GM21576 (cell line): ENCODE measurements at regions not wholly inside any gene's neighbourhood (a gene's known extent, or its start where the extent isn't known, plus 50 kb on each side); places are given as distances from the start of the nearest gene placed in this dataset.
"Not testable (repeated sequence)": the region's sequence is repeated elsewhere in the genome, so short reads cannot be mapped to it uniquely, and the experiment has no call there.

Source experiments
- ATAC-seq: cut with Tn5 transposase; IDR thresholded peaks from one replicate; pipeline ENCODE4 v1.9.1; 2021; ENCODE audit warnings: mild to moderate bottlenecking, moderate library complexity; ENCODE audit not compliant: unreplicated experiment

GRCh38 chr5:124055751-124056150, 543.8 kb downstream of the CSNK1G3 start:
- no peak for ATAC-seq

- ATAC-seq = peak; percentile 42
Measured at GRCh38 chr5:124054564-124054963, 542.6 kb downstream of the CSNK1G3 start.

GRCh38 chr5:124053340-124053739, 541.4 kb downstream of the CSNK1G3 start:
- ATAC-seq = no peak

DNA sequence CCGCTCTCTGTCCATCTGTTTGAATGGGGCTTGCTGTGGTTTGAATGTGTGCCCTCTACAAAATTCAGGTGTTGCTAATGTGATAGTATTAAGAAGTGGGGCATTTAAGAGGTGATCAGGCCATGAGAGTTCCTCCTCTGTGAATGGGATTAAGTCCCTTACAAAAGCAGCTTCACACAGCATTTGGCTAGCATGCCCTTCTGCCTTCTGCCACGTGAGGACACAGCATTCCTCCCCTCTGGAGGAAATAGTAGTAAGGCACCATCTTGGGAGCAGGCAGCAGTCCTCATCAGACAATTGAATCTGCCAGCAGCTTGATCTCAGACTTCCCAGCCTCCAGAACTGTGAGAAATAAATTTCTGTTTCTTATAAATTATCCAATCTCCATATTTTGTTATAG, 540.2 kb downstream of the CSNK1G3 start:
- no peak for ATAC-seq

DNA sequence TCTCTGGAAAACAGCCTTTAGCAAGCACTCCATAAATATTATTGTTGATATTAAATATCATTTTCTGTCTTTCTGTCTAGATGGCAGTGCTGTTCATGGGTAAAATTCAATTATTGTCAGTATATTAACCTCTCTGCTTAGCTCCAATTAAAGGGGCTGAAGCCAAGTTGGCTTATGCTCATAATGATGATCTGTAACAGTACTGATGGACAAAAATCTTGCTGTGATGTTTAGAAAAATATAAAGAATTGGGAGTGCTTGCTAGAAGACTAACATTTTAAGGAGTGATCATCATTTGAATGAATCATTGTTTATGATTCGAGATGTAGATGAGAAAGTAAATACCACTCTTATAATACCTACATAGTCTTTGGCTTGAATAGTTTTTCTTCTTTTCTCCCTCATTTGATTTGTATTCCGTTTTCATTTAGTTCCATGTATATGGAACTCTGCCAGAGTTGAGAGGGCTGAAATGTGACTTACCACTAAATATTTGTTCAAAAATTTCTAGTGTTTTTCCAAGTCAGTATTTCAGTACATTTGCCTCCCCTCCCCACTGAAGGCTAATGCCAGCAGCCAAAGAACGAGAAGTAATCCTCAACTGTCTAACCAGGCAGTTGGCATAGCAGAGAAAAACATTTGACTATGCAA, 538.3 kb downstream of the CSNK1G3 start:
- no peak for ATAC-seq

DNA sequence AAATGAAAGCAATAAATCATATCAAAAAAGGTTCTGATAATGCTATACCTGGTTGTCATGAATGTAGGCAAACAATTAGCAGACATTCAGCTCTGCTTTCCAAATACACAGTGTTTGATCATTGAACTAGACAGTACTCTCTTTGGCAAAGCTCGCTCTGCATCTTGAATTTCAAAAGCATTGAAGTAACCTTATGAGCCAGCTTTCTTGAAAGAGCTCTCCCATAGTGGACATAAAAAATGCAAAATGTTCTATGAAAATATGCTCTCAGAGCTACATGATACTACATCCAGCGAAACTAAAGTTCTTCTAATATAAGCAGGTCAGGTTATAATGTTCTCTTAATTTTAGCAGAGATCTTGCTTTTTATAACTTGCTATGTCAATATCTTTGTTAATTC, 533.4 kb downstream of the CSNK1G3 start:
- no peak for ATAC-seq

DNA sequence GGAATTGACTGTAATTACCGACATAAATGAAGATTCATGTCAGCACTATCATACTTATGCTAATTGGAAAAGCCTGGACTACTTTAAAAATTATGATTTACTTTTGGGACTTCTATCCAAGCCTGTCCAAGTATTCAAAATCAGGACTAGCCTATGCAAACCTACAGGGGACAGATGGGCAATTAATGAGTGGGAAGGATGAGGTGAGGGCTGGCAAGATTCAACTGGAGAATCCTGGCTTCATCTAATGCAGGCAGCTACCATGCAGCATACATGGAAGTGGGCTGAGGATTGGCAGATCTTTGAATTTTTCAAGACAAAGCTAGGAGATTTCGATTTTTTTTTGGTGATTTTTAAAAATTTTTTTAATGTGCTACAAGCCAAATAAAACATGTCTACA, 532.6 kb downstream of the CSNK1G3 start:
- ATAC-seq = no peak

- no peak for ATAC-seq
Measured at GRCh38 chr5:124043456-124043855, 531.5 kb downstream of the CSNK1G3 start.

- ATAC-seq = no peak
Measured at GRCh38 chr5:124040799-124041198, 528.8 kb downstream of the CSNK1G3 start.

DNA sequence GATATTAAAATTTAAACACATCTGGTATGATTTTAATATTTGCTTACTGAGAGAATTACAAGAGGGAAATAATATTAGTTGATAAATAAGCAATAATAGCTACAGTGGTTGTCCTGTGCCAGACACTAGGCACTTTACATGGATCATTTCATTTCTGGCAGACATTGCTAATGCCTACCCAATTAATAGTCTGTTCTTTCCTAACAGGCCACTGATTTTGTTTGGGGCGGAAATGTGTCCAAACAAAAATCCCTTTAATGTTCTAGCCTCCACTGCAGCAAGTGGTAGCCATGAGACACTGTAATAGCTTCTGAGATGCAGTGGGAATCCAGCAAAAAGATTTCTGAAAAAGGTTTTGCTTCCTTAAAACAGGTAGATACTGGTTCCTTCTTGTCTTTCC, 527.4 kb downstream of the CSNK1G3 start:
- ATAC-seq = no peak

DNA sequence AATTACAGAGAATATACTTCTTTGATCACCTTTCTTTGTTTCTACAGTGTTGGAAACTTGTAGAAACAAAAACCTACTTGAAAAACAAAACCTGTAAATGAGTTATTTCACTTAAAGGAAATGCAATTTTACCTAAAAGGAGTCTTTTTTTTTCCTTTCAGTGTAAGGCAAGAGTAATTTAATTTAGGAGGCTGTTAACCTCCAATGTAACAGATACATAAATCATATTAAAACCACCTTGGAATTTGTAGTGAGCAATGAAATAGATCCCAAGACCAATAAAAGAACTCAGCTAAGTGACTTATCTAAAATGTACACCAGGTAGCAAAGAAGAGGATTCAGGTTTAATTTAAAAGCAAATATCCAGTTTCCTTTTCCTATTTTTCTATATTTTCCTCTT, 524.8 kb downstream of the CSNK1G3 start:
- ATAC-seq = no peak

GRCh38 chr5:124034963-124035362, 523.0 kb downstream of the CSNK1G3 start:
- peak; percentile 99 for ATAC-seq

- ATAC-seq = no peak
Measured at GRCh38 chr5:124034083-124034700, 522.2 kb downstream of the CSNK1G3 start.

DNA sequence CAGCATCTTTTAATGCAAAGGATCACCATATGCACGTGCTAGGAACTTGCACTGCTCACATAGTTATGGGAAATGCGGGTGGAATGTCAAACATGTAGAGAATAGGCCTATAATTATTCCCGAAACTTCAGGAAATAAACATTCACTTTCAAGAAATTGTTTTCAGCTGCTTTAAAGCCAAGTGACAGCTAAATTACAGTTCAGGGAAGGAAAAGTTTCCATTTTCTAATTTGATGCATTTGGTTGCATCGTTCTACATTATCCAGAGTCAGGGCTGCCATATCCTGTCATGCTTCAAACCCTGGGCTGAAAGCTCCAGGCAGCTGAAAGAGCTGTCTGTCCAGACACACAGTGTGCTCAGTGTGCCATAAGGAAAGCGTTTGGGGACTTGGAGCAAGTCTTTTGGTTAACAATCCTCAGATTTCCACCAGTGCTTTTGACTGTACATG, 518.1 kb downstream of the CSNK1G3 start:
- no peak for ATAC-seq

- no peak for ATAC-seq
Measured at GRCh38 chr5:124027441-124027840, 515.5 kb downstream of the CSNK1G3 start.

DNA sequence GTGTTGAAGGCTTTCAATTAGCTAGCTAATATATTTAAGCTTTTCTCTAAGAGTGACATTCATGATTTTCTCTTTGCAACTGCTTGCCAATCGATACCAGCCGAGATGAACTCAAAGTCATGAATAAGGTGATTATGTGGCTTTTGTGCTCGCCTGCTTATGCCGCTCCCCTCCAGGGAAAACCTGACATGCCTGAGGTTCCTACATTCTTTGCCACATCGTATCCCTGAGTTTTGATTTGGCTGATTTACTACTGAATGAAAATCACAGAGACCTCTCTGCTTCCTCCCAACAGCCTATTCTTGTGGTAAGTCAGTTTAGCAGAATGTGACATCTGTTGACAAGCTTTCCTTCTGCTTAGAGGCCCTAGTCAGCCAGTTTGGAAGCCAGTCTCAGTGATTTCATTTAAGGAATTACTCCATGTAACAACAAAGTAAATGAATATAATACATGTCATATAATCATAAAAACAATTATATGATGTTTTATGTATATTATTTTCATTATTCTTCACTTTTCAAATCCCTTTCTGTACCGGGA, 513.4 kb downstream of the CSNK1G3 start:
- ATAC-seq = no peak

DNA sequence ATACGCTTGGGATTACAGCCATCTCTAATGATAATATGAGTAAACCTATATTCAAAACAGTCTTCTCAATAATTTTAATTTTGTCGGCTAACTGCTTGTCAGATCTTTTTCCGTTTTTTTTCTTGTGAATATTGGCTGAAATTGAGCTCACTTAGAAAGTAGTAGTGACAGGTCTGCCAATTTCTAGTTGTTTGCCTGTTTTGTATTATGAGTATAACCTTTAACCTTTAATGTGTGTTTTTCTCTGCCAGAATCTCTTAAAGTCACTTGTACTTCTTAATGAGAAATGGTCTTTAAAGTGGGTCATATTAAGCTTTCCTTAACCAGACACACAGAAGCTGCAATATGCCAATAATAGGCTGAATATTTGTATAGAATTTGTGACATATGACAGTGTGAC, 511.0 kb downstream of the CSNK1G3 start:
- ATAC-seq = no peak

- ATAC-seq = no peak
Measured at GRCh38 chr5:124021776-124022175, 509.8 kb downstream of the CSNK1G3 start.

DNA sequence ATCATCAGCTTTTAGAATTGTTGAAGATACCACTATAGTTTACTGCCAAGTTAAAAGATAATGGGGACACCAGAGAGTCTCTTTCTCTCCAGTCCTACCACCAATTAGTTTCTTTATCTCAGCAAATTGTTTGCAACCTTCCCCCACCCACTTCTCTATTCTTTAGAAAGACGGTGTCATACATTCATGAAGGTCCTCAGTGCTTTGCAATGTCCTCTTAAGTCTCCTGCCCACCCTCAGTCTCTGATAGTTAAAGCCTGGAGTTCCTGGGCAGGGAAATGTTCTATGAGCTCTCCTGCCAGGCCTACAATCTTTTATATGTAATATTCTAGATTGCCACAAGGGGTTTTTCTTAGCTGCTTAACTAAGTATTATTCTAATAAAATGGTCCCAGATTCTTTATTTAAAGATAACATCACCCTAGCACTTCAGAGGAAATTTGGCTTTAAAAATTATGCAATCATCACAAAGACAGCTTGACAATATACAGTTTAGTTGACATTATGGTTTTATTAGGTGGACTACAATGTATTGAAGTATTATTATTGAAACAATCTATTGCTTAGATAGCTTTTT, 509.2 kb downstream of the CSNK1G3 start:
- ATAC-seq = no peak

- not testable (repeated sequence) for ATAC-seq
Measured at GRCh38 chr5:124017321-124017720, 505.3 kb downstream of the CSNK1G3 start.

DNA sequence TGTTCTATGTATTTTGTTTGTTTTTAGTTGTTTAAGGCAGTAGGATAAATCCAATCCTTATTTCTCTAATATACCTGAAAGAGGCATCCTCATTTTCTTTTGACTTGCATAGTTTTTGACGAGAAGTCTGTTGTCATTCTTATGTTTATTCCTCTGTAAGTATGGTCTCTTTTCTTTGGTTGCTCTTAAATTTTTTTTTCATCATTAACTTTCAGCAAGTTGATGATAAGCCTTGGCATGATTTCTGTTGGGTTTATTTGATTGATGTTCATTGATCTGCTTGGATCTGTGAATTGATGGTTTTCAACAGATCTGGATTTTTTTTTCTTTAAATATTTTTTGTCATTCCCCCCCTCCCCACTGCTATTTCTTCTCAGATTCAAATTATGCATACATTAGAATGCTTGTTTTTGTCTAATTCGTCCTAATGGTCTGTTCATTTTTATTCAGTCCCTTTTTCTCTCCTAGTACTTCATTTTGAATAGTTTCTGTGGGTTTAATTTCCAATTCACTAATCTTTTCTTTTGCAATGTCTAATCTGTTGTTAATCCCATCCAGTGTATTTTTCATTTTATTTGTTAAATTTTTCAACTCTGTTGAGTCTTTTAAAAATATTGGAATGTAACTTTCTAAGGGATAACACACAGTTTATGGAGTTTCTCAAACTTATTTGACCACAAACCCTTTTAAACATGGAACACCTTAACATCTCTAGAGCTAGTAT, 495.9 kb downstream of the CSNK1G3 start:
- no peak for ATAC-seq
